ENCODE measurements at regions not wholly inside any gene's neighbourhood (a gene's known extent, or its start where the extent isn't known, plus 50 kb on each side); places are given as distances from the start of the nearest gene placed in this dataset.

DNA sequence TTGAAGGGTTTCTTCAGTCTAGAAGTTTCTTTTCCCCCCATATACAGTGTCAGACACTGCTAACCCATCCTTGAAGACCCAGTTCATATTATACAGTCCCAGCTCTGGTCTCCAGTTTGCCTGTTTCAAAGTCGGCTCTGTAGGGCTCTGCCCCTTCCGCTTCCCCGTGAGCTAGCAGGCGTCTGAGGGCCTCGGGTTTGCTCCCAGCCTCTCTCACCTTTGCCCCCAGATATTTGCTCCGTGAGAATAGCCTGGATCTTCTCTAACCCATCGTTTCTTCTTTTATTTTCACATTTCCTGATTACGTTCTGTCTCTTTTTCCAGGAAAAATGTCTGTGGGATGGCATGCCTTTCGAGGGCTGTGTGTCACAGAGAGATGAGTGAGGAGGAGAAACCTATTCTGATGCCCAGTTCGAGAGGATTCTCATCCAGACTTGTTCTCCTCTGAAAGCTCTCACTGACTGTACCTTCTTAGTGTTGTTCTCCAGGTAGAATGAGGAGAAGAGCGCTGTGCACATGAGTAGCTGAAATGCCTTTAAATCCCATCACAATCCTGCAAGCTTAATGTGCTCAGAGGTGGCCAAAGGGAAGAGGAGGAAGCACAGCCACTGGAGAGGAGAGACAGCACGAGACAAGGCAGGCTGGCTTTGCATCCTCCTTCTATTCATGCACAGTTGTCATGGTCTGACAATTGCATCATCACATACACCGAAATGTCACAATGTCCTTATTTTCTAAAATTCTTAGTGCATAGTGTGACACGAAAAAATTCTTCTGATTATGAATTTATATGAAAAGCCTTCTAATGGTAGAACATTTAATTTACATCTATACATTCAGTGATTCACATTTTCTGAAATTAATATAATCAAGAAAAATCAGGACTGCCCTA is 171.1 kb downstream of the FOXA2 start:
- ChIA-PET POLR2A (no interaction called here), CTCF (no interaction called here)
- intact Hi-C loops (cut with micrococcal nuclease) = loop anchor here (10.0 kb wide), 1 partner anchor 62 kb away; no protein-coding TSS in a partner anchor
- H3K9me3 Mint-ChIP-seq = peaks cover 2% of the 10 kb centered on the region
- H3K27ac Mint-ChIP-seq = no peak overlapping the region
- no peak for TF ChIP-seq CTCF (IDR thresholded peaks at IDR 0.05)
- no peak for ATAC-seq (ENCODE audit: low read depth)
- peaks cover 3% of the 10 kb centered on the region for H3K27me3 Mint-ChIP-seq
- no peak for DNase-seq
- H3K36me3 Mint-ChIP-seq (ENCODE audit: low read depth) = no peaks in the 10 kb centered on the region
- H3K4me1 Mint-ChIP-seq = no peaks in the 10 kb centered on the region
- no peak overlapping the region for H3K4me3 Mint-ChIP-seq

DNA sequence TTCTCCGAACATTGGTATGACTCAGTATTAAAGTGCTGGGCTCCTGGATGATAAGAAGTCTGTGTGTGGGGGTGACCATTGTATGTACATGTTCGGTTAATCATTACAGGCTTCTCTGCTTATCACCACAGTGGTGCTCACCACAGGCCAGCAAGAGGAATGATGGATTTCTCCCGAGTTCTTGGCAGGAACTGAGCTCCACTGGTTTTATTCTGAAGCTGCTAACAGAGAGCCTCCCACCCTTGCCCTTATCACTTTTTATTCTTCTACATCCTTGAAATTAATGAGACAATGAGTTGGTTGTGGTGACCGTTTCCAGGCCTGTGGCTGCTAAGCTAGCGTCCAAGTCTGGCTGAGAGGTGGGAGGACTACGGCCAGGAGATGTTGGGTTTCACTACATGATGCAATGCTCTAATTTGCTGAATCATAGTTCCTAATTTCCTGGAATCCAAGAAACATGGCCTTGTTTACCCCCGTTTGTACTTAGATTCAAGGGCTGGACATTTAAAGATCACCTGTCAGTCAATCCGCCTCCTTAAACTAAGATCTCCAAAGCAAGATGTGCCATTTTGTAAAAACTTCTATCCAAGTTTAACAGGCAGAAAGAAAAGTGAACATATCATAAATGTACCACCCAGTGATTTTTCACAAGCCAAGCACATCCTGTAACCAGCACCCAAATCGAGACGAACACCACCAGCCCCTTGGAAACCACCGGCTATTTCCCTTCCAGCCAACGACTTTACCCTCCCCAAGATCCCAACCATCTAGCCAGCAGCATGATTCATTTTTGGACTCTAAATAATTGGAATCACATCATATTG is 172.5 kb downstream of the FOXA2 start:
- Mint-ChIP-seq H3K4me1 (no peaks in the 10 kb centered on the region), H3K27ac (no peak overlapping the region), H3K4me3 (no peak overlapping the region), H3K36me3 (ENCODE audit: low read depth) (no peaks in the 10 kb centered on the region), H3K9me3 (peaks cover 2% of the 10 kb centered on the region), H3K27me3 (no peaks in the 10 kb centered on the region)
- ChIA-PET POLR2A (no interaction called here), CTCF (no interaction called here)
- DNase-seq (no peak), ATAC-seq (ENCODE audit: low read depth) (no peak)
- TF ChIP-seq CTCF (IDR thresholded peaks at IDR 0.05) = no peak
- intact Hi-C loops (cut with micrococcal nuclease) = loop anchor here (10.0 kb wide), 1 partner anchor 63 kb away; no protein-coding TSS in a partner anchor

DNA sequence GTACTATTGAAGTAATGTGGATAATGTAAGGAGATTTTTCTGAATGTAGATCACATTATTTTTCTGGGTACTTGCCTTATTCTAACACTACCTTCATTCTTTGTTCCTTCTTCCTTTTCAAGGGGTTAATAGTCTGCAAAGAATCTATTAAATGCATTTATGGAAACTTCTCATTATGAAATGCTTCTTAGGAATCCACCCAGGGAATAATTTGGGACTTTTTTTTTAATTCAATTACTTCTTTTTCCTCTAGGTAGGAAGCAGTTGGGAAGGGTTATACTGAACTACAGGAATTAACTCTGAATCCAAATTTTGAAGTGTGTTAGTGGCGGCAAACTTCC is 173.1 kb downstream of the FOXA2 start:
- ChIA-PET POLR2A (no interaction called here), CTCF (no interaction called here)
- Mint-ChIP-seq H3K9me3 (peaks cover 2% of the 10 kb centered on the region), H3K36me3 (ENCODE audit: low read depth) (no peaks in the 10 kb centered on the region), H3K27ac (no peak overlapping the region), H3K4me3 (no peak overlapping the region), H3K4me1 (no peaks in the 10 kb centered on the region), H3K27me3 (no peaks in the 10 kb centered on the region)
- intact Hi-C loops (cut with micrococcal nuclease) = loop anchor here (10.0 kb wide), 1 partner anchor 64 kb away; no protein-coding TSS in a partner anchor
- ATAC-seq (ENCODE audit: low read depth) (no peak), DNase-seq (no peak)
- no peak for TF ChIP-seq CTCF (IDR thresholded peaks at IDR 0.05)

- Mint-ChIP-seq H3K9me3 (peaks cover 2% of the 10 kb centered on the region), H3K4me3 (no peak overlapping the region), H3K27ac (no peak overlapping the region), H3K4me1 (no peaks in the 10 kb centered on the region), H3K27me3 (no peaks in the 10 kb centered on the region), H3K36me3 (ENCODE audit: low read depth) (no peaks in the 10 kb centered on the region)
- ChIA-PET POLR2A (no interaction called here), CTCF (no interaction called here)
- no peak for DNase-seq
- no peak for TF ChIP-seq CTCF (IDR thresholded peaks at IDR 0.05)
- ATAC-seq (ENCODE audit: low read depth) = no peak
- intact Hi-C loops (cut with micrococcal nuclease) = loop anchor here (10.0 kb wide), 1 partner anchor 64 kb away; no protein-coding TSS in a partner anchor
Measured at GRCh38 chr20:22410556-22411130, 173.7 kb downstream of the FOXA2 start.
